Peyer's patch (tissue), 4 donors: ENCODE measurements at regions not wholly inside any gene's neighbourhood (a gene's known extent, or its start where the extent isn't known, plus 50 kb on each side); places are given as distances from the start of the nearest gene placed in this dataset.

Experiments used
- POLR2A ChIP-seq, 2 donors: fragments of 450-650 bp; IDR thresholded peaks; one replicate each; pipeline ENCODE4 v1.5.1; 2017; ENCODE audit warnings: antibody characterized with exemption in 2 of 2, mild to moderate bottlenecking in 2 of 2, moderate library complexity in 2 of 2
- TF ChIP-seq, protein P1 (sequence below), 6 experiments: fragments of 450-650 bp in 4 of 6; fragments of 200-600 bp in 2 of 6; sonication (generic) in 1 of 6; IDR thresholded peaks; one replicate each; pipeline ENCODE4 v1.5.1; 2017 to 2019; ENCODE audit warnings: antibody characterized with exemption in 6 of 6, mild to moderate bottlenecking in 3 of 6, moderate library complexity in 1 of 6

DNA sequence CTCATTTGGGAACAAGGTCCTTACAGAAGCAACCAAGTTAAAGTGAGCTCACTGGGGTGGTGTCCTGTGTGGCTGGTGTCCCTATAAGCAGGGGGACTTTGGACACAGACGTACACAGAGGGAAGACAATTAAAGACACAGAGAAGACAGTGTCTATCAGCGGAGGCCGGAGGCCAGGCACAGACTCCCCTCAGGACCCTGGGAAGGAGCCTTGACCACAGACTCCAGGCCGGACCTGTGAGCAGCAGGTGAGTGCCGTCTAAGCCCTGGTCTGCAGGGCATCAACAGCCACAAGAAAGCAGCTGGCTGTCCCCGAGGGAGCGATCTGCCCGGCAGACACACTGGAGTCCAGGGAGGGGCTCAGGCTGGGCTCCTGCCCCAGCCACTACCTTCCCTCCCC, 219.1 kb upstream of the C14orf180 start:
- no peak for TF ChIP-seq POLR2A (IDR thresholded peaks at IDR 0.05)
- TF ChIP-seq, protein P1, sequence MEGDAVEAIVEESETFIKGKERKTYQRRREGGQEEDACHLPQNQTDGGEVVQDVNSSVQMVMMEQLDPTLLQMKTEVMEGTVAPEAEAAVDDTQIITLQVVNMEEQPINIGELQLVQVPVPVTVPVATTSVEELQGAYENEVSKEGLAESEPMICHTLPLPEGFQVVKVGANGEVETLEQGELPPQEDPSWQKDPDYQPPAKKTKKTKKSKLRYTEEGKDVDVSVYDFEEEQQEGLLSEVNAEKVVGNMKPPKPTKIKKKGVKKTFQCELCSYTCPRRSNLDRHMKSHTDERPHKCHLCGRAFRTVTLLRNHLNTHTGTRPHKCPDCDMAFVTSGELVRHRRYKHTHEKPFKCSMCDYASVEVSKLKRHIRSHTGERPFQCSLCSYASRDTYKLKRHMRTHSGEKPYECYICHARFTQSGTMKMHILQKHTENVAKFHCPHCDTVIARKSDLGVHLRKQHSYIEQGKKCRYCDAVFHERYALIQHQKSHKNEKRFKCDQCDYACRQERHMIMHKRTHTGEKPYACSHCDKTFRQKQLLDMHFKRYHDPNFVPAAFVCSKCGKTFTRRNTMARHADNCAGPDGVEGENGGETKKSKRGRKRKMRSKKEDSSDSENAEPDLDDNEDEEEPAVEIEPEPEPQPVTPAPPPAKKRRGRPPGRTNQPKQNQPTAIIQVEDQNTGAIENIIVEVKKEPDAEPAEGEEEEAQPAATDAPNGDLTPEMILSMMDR (IDR thresholded peaks at IDR 0.05) = no peak
